ENCODE measurements at regions not wholly inside any gene's neighbourhood (a gene's known extent, or its start where the extent isn't known, plus 50 kb on each side); places are given as distances from the start of the nearest gene placed in this dataset.
"Not testable (repeated sequence)": the region's sequence is repeated elsewhere in the genome, so short reads cannot be mapped to it uniquely, and the experiment has no call there.

DNA sequence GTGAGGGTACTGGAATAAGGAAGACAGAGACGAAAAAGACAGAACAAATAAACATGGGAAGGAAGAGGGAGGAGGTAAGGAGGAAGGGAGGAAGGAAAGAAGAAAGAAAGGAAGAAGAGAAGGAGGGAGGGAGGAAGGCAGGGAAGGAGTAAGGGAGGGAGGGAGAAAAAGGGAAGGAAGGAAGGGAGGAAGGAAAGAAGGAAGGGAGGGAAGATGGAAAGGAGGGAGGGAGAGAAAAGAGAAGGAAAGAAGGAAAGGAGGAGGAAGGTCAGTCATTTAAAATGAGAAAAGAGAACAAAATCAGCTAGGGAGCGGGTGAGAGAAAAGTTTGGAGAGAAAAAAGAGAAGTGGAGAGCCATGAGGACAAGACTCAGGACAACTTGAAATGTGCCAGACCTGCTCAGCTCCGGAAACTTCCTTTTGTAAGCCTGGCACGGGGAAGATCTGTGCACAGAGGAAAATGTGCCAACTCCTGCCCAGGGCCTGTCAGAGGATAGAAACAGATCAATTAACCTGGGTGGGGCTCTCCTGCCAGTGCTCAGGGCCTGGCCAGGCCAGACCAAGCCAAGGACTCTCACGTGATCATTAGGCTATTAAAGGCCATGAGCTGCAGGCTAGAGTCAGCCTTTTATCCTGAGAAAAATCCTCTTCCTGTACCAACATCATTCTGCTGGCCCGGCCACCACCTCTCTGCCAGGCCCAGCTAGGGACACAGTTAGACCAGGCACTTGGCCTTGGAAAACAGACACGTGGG, 50.1 kb upstream of the BCL6 start:
- DNase-seq, result no peak

DNA sequence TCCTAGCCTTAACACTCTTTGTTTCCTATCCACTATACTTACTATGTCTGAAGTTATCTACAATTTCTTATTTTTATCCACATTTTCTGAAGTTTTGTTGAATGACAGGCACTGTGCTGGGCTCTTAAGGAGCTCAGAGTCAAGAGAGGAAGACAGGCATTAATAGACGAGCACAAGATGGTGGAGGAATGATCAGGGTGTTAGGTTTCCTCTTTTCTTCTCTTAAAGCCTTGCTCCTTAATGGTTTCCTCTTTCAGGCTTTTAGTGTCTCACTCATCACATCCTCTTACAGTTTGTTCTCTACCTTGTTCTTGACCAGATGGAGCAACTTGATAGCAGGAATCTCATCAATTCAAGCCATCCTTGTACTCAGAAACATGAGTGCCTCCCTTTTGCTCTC, 52.9 kb upstream of the BCL6 start:
- no peak for DNase-seq

DNA sequence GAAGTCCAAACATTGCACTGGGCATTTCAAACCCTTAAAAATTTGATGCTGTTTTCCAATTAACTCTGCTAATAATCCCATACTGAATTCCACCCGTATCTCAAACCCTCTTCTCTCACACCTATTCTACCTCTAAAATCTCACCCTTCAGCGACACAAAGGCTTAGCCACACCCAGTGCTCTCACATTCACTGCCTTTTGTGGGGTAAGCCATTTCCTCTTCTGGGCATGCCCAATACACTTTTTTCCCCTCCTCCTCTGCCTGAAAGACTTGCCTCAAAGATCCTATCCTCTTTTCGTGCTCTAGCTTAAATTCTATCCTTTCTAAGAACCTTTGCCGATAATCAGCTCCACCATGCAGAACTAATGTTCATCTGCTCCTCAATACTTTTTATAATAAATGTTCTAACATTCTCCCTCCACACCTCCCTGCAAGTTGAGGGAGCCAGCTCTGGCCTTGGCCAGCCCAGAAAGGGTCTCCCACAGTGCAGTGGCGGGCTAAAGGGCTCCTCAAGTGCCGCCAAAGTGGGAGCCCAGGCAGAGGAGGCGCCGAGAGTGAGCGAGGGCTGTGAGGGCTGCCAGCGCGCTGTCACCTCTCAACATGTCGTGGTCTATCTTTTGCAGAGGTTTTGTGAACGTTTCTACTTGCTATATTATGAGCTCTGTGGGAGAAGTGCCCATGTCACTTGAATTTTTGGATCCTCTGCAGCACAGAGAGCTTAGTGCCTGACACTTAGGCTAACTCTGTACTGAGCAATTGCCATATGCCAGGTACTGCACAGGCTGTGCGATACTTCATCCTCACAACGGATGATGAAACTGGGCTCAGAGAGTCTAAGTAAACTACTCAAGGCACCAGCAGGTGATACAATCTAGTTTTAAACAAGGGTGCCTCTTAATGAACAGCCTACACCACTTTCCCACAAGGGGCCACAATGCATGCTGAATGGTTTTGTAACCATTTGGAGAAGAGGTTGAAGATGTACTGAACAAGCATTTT, 53.6 kb upstream of the BCL6 start:
- DNase-seq, result peak; percentile 78

DNA sequence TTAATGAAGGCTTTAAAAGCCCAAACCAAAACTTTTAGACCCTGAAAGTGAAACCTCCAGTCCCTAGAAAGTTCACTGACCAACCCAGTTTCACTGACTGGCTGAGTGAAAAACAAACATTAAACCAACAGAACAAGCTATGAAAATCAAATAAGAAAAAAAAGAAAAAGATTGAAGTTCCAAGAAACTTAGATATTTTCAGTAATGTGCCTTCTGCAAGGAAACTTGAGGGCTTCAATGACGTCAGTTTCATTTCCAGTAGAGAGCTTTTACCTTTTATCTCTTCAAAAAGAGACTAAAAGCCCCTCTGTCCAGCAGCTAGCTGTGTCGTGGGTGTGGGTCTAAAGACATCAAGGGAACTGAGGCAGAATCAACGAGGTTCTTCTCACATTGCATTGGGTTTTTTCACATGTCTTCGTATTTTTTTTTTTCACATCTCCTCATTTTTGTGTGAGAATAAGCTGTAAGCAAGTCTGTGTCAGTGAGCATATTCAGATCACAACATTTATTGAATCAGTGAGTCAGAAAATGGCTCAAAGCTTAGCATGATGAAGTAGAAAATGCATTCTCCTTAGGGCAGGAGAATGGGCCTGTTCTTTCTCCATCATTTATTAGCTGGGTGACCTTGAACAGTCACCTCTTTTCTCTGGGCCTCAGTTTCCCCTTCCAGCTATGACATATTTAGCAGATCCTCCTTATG, 54.8 kb upstream of the BCL6 start:
- DNase-seq, result peak; percentile 74

DNA sequence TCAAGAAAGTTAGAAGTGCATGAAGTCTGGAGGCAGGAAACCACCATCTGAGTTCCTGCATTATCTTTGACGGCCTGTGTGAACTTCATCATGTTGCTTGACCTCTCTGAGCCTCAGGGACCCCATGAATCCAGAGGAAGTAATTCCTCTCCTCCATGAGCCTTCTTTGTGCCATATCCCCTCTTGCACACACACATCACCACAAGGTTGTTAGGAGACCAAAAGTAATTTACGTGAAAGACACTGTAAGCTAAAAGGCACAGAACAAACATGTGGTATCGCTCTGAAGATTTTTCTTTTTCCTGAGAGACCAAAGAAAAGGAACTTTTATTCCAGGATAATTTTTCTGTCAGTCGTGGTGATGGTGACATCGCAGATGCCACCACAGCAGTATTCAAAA, 55.9 kb upstream of the BCL6 start:
- no peak for DNase-seq

DNA sequence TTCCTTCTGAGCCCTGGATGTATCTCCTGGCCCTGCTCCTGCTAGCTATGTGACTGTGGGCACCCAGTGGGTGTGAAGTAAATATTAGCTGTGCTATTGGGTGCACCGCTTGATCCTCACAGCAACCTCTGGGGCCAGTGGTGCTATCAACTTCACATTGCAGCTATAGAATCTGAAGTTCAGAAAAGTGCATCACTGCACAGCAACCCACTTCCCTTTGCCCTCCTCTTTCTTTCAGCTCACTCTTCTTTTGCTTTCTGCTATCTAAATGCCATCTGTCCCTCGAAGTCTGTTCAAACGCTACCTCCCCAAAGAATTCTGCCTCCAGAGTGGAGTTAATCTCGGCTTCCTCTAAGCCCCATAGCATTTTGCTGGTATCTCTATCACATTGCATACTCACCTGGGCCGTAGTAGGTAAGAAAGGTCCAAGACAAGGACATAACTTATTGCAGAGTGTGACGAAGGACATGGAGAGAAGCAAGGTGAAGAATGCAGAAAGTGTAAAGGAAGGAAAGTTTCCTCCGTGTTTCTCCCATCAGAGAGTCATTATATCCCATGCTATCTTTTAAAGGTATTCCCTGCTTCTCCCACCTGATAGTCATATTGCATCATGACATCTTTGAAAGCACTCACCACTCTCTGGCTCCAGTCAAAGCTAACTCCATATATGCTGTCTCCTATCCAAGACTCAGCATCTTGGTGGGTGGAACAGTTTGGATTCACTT, 57.1 kb upstream of the BCL6 start:
- DNase-seq, result peak; percentile 45

DNA sequence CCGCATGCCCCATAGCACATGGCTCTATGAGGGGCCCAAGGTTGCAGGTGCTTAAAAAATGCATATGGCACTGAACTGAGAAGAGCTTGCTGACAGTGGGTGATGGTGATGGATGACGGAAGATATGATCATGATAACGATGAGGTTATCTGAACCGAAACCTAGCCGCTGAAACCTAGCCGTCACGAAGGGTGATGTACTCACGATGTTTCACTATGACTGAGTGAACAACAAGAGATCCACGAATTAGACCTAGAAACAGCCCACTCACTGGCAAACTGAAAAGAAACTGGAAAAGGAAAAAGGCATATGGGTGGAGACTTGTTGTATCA, 57.6 kb upstream of the BCL6 start:
- peak; percentile 98 for DNase-seq

DNA sequence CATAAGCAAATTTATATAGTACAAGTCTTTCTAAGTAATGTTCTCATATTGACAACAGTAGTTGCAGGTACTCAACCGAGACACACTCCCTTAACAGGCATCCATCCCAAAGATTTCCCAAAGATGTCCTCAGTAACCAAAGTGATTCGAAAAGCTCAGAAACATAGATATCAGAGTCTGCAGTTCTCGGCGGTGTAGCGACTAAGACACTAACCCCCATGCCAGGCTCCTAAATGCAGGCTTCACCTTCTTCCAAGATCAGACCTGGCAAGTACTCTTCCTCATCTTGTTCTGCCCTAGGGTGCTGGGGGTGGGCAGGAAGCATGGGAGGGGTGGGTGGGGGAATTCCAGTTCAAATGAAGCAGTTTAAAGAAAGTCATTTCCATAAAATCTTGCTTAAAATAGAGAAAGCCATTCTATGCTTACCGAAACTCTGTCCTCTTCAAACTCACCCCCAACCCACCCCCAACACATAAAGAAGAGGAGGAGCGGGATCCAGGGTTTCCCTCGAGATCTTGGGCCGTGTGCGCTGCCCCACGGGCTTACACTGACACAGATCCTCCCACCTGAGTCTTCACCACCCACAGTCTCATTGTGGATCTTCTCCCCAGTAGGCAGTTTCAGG, 59.0 kb upstream of the BCL6 start:
- peak; percentile 62 for DNase-seq

DNA sequence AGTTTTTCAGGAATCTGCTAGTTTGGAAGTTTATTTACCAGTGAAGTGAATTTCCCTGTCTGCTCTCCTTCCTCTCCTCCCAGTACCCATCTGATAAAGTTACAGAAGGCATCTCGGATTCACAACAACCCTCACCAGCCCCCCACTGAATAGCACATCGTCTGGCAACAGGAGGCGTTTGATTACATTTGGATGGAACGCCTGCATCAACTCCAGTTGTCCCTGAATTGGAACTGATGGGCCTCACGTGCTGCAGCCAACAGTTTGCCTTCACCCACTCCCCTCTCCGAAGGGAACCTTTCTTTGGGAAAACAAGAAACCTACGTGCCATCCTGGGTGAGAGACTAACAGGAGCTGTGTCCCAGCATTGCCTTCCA, 59.5 kb upstream of the BCL6 start:
- DNase-seq, result no peak

DNA sequence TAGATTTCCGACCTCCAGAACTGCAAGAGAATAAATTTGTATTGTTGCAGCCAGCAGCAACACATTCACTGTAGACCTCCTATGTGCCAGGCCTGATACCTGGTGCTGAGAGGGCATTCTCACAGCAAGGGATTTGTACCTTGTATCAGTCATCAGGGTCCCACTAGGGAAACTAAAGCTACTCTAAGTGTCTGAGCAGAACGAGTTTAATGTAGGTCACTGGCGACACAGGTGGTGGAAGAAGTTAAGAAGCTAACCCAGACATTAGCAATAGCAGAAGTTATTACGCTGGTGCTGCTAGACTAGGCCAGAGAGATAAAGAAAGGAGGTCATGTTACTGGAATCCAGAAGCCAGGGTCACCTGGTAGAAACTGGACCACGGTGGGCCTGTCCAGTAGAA, 60.5 kb upstream of the BCL6 start:
- no peak for DNase-seq

DNA sequence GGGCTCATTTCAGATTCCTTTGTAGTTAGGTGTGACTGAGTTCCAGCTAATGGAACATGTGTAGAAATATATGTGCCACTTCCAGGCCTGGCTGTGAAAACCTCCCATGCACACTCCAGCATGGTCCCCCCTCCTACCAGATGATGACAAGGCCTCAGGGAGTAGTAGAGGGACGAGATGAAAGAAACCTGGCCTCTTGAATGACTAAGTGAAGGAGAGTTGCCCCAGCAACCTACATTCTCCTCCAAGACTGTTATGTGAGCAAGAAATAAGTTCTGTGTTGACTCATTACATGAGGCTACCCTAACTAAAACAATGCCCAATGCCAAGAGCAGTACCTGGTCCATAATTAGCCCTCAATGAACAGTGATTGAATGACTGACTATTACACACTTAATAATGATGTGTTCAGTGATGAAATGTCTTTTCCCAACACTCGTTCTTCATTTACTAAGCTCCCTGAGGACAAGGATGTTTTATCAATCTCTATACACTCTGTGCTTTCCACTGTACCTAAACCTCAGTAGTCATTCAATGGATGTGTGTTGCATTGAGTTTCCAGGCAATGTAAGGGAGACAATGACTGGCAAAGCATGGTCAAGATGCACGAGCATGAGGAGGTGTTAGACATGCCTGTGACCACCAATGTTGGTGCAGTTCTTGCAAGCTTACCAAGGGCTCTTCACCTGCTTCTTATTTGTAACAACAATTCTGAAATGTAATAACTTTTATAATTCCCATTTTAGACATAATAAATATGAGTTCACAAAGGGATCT, 62.0 kb upstream of the BCL6 start:
- peak; percentile 91 for DNase-seq

DNA sequence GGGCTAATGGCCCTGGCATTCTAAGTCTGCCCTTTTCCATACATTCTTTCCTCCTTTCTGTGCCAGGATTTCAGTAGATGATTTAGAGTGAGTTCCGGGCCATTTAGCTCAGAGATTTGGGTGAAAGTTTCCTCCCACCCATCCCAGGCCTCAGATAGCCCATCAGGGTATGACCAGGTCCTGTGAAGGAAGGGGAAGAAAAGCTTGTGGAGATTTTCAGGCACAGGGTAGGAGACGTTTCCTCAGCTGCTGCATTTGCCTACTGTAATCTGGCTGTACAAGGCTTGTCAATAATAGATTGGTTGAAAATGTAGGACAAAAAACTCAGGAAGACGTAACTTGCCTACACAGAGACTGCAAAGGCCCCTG, 63.2 kb upstream of the BCL6 start:
- no peak for DNase-seq

DNA sequence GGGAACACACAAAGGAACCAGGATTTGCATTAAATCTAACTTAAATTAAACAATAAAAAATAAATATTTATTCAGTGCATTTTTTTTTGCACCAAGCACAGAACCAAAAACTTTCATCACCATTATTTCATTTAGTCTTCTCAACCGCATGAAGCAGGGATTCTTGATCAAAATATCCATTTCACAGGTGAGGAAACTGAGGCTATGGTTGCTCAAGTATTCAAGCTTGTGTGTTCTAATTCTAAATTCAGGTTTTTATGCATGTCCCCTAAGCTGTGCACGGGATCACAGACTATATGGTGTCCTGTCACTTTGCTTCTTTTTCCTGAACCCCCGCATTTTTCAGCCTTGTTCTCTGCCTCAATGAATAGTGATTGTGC, 64.3 kb upstream of the BCL6 start:
- no peak for DNase-seq

DNA sequence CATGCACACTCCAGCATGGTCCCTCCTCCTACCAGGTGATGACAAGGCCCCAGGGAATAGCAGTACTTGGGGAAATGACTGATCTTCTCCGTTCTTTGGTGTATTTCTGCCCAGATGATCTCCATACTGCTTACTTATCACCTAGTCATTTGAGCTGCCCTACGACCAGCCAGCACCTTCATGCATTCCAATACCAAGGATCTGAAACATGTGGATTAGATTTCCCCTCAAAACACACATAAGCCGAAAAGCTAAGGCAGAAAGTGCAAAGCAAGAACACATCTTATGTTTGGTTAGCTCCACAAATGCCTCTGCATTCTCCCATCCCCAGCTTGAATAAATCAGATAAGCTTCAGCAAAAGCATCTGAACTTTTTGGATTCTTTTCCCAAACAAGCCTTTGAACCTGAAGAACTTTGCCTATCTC, 64.8 kb upstream of the BCL6 start:
- no peak for DNase-seq

DNA sequence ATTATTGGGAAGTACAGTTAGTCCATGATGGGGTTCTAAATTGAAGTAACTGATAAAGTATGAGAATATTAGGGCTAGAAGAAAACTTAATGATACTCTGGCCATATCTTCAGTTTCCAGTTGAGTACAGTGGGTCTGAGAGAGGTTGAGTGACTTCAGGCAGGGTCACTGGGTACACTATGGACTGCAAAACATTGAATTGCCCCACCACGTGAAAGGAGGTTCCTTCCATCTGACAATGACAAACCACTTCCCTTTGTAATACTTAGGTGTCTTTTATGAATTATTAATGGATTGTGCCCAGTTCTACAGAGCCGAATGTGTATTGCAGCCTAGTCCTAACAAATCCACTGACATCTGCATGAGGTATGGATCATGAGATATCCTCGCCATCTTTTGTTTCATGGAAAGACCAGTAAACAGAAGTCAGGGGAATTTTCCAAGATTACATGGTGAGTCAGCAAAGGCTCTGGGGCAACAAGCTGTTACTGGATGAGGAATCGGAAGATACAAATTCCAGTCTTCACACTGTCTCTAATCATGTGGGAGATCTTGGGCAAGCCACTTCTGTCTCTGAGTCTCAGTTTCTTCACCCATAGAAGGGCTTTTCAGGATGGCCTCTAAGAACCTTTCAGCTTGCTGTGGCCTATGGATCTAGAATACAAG, 66.5 kb upstream of the BCL6 start:
- DNase-seq, result no peak

DNA sequence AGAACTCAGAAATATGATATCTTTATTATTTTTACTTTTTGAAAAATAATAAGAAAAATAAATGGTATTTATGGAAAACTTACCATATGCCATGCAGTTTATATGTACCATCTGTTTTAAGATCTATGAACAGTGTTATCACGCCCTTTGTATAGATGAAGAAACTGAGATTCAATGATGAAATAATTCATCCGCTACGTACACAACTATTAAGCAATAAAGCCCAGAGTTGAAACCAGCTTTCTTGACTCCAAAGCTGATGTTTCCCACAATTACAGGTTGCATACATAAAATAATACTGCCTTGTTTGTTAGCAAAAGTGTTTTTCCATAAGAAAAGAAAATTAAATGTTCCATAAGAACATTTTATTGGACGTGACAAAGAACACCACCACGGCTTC, 67.2 kb upstream of the BCL6 start:
- no peak for DNase-seq

DNA sequence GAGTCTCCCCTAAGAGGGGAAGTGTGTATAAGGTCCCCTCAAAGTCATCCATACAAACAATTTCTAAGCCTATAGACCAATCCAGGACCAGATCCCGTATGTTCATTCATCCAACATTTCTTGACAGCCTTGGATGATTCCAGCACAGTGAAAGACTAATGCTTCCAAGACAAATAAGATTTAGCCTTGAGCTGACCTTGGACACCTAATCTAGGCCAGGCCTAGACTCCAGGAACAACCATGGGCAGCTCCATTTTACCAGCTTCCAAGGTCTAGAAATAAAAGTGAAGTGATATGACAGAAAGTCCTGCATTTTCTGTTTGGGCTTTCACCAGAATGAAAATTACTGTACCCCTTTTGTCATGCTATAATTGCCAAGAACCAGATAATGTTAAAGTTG, 67.9 kb upstream of the BCL6 start:
- no peak for DNase-seq

DNA sequence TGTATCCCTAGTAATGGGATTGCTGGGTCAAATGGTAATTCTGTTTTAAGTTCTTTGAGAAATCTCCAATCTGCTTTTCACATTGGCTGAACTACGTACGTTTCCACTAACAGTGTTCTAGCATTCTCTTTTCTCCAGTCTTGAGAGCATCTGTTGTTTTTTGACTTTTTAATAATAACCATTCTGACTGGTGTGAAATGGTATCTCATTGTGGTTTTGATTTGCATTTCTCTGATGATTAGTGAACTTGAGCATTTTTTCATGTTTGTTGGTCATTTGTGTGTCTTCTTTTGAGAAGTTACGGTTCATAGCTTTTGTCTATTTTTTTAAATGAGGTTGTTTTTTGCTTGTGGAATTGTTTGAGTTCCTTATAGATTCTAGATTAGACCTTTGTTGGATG, 72.5 kb upstream of the BCL6 start:
- DNase-seq, result not testable (repeated sequence)

DNA sequence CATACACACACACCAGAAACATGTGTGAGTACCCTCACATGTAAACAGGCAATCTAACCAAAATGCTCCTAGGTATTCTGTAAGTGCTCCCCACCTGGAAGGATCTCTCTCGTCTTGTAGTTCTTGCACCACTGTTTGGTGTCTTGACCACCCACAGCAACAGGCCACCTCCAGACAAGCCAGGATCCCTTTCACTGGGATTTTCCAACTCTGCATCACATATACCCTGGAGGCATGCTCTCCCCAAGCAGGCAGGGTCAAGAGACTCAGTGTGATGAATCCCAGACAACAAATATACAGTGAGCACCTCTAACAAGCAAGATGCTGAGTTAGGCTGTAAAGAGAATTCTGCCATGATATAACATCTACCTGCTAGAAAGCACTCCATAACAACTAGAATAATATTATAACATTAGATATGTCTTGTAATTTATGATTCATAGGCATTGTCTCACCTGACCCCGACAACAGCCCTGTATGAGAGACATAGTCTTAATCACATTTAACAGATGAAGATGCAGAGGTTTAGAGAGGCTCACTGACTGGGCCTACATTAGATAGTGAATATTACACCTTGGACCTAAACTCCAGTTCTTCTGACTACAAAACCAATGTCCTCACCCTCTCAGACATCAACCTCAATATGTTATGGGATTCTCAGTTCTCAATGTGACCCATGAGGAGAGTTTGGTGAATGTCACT, 76.5 kb upstream of the BCL6 start:
- DNase-seq, result no peak

DNA sequence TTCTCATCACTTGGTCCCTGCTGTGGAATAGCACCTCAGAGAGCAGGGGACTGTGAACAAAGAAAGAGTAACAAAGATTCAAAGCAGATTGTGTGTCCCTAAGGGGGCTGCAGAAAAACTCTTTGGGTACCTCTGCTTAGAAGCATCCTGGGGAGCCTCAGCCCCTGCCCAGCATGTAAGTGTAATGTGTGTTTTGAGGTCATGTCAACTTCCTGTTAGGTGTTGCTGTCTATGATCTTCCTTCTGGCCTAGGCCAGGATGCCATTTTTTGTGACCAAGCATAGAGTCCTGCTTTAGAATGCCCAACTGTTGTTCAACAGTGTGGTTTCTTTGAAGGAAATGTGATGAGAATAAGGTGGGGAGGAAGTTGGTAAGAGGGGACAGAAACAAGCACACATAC, 77.1 kb upstream of the BCL6 start:
- DNase-seq, result no peak

DNA sequence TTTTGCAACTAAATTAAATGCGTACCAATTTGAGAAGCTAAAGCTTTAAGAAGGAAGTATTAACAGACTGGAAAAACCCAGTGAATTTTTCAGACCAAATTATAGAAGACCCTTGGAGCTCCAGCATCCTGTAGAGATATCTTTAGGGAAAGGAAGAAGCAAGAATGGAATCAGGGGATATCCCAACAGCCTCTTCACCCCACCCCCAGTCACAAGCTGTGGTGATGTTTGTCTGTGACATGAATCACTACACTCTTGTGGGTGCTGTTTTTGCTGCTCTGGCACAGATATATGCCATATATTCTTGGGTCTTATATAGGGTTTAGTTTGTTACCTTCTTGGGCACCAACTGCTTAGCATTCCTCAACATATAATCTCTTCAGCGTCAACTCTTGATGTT, 78.5 kb upstream of the BCL6 start:
- DNase-seq, result no peak
